DOHH2 (cell line): ENCODE measurements at regions not wholly inside any gene's neighbourhood (a gene's known extent, or its start where the extent isn't known, plus 50 kb on each side); places are given as distances from the start of the nearest gene placed in this dataset.

Experiments
- H3F3A ChIP-seq: fragments of 200-600 bp; sonication (generic), shearing (Covaris generic); 2 replicates; pipeline ENCODE4 v1.6.0; 2016; ENCODE audit warnings: antibody characterized with exemption, mild to moderate bottlenecking; ENCODE audit not compliant: control insufficient read depth, insufficient read depth
- H3K27ac ChIP-seq: fragments of 200-600 bp; sonication (generic); 2 replicates; pipeline ENCODE4 v1.5.1; 2014; ENCODE audit warnings: low read depth, mild to moderate bottlenecking, low read length, moderate library complexity
- H3K27me3 ChIP-seq: fragments of 200-600 bp; sonication (generic); 2 replicates; pipeline ENCODE4 v1.6.1; 2014; ENCODE audit warnings: mild to moderate bottlenecking, low read length, mixed read lengths; ENCODE audit not compliant: control insufficient read depth
- H3K36me3 ChIP-seq: fragments of 200-600 bp; sonication (generic); 2 replicates; pipeline ENCODE4 v1.6.1; 2014; ENCODE audit warnings: mild to moderate bottlenecking, low read length, moderate library complexity, mixed read lengths; ENCODE audit not compliant: control insufficient read depth
- H3K4me1 ChIP-seq: fragments of 200-600 bp; sonication (generic); 2 replicates; pipeline ENCODE4 v1.6.1; 2014; ENCODE audit warnings: mild to moderate bottlenecking, low read length, mixed read lengths; ENCODE audit not compliant: control insufficient read depth
- H3K4me2 ChIP-seq: fragments of 200-600 bp; sonication (generic); 2 replicates; pipeline ENCODE4 v1.6.0; 2014; ENCODE audit warnings: mild to moderate bottlenecking, low read length, moderate library complexity
- H3K4me3 ChIP-seq: fragments of 200-600 bp; sonication (generic); 2 replicates; pipeline ENCODE4 v1.5.1; 2014; ENCODE audit warnings: mild to moderate bottlenecking, low read length, mixed read lengths
- H3K79me2 ChIP-seq: fragments of 200-600 bp; sonication (generic); 2 replicates; pipeline ENCODE4 v1.6.1; 2014; ENCODE audit warnings: mild to moderate bottlenecking, low read length, mixed read lengths; ENCODE audit not compliant: control insufficient read depth
- H3K9me2 ChIP-seq: fragments of 200-600 bp; sonication (generic); replicated peaks from 2 replicates; pipeline ENCODE4 v1.6.1; 2014; ENCODE audit warnings: mild to moderate bottlenecking, low read length, mixed read lengths; ENCODE audit not compliant: control insufficient read depth
- H3K9me3 ChIP-seq: fragments of 200-600 bp; sonication (generic); 2 replicates; pipeline ENCODE4 v1.6.1; 2014; ENCODE audit warnings: antibody characterized with exemption, low read length, mixed read lengths; ENCODE audit not compliant: control insufficient read depth, insufficient read depth
- H4K20me1 ChIP-seq: fragments of 200-600 bp; sonication (generic); 2 replicates; pipeline ENCODE4 v1.6.0; 2014; ENCODE audit warnings: low read depth, mild to moderate bottlenecking, antibody characterized with exemption, low read length, moderate library complexity; ENCODE audit not compliant: control insufficient read depth, insufficient read depth
- EZH2phosphoT487 ChIP-seq: fragments of 200-600 bp; sonication (generic); IDR thresholded peaks from 2 replicates; pipeline ENCODE4 v1.6.1; 2017; ENCODE audit warnings: borderline replicate concordance, mild to moderate bottlenecking, antibody characterized with exemption, low read length, moderate library complexity, mixed read lengths
- TF ChIP-seq, protein P1 (sequence below): fragments of 200-600 bp; sonication (generic); IDR thresholded peaks from one replicate; pipeline ENCODE4 v1.5.1; 2014; ENCODE audit warnings: antibody characterized with exemption, mild to moderate bottlenecking, low read depth, low read length; ENCODE audit not compliant: poor library complexity, severe bottlenecking

DNA sequence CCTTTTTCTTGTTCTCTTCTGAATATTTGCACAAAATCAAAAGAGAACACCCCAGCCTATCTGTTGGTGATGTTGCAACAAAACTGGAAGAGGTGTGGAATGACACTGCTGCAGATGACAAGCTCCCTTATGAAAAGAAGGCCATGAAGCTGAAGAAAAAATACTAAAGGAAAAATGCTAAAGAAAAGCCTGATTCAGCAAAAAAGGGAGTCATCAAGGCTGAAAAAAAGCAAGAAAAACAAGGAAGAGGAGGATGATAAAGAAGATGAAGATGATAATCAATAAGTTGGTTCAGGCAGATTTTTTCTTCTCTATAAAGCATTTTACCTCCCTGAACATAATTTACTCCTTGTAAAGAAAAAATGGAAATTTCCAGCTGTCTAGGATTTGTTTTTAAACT is 1538.8 kb downstream of the RPA4 start:
- H3F3A ChIP-seq: no peaks in the 10 kb centered on the region
- H3K27me3 ChIP-seq: no peaks in the 10 kb centered on the region
- H3K9me3 ChIP-seq: no peaks in the 10 kb centered on the region
- H3K4me2 ChIP-seq: no peak overlapping the region
- no peaks in the 10 kb centered on the region for H3K9me2 ChIP-seq
- no peaks in the 10 kb centered on the region for H4K20me1 ChIP-seq
- TF ChIP-seq, protein P1, sequence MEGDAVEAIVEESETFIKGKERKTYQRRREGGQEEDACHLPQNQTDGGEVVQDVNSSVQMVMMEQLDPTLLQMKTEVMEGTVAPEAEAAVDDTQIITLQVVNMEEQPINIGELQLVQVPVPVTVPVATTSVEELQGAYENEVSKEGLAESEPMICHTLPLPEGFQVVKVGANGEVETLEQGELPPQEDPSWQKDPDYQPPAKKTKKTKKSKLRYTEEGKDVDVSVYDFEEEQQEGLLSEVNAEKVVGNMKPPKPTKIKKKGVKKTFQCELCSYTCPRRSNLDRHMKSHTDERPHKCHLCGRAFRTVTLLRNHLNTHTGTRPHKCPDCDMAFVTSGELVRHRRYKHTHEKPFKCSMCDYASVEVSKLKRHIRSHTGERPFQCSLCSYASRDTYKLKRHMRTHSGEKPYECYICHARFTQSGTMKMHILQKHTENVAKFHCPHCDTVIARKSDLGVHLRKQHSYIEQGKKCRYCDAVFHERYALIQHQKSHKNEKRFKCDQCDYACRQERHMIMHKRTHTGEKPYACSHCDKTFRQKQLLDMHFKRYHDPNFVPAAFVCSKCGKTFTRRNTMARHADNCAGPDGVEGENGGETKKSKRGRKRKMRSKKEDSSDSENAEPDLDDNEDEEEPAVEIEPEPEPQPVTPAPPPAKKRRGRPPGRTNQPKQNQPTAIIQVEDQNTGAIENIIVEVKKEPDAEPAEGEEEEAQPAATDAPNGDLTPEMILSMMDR: no peak
- no peak for TF ChIP-seq EZH2phosphoT487
- no peaks in the 10 kb centered on the region for H3K36me3 ChIP-seq
- H3K4me1 ChIP-seq: no peaks in the 10 kb centered on the region
- H3K27ac ChIP-seq: no peak overlapping the region
- H3K4me3 ChIP-seq: no peak overlapping the region
- H3K79me2 ChIP-seq: no peaks in the 10 kb centered on the region

- H3K9me3 ChIP-seq: no peaks in the 10 kb centered on the region
- no peaks in the 10 kb centered on the region for H3K27me3 ChIP-seq
- no peaks in the 10 kb centered on the region for H3F3A ChIP-seq
- H3K27ac ChIP-seq: no peak overlapping the region
- no peak overlapping the region for H3K4me2 ChIP-seq
- H3K79me2 ChIP-seq: no peaks in the 10 kb centered on the region
- no peak for TF ChIP-seq EZH2phosphoT487
- TF ChIP-seq, protein P1: no peak
- H3K4me1 ChIP-seq: no peaks in the 10 kb centered on the region
- H3K9me2 ChIP-seq: no peaks in the 10 kb centered on the region
- no peaks in the 10 kb centered on the region for H4K20me1 ChIP-seq
- no peaks in the 10 kb centered on the region for H3K36me3 ChIP-seq
- no peak overlapping the region for H3K4me3 ChIP-seq
Observed at GRCh38 chrX:98432413-98432812, 1548.7 kb downstream of the RPA4 start.

- H3F3A ChIP-seq: no peaks in the 10 kb centered on the region
- H3K9me2 ChIP-seq: no peaks in the 10 kb centered on the region
- no peaks in the 10 kb centered on the region for H3K9me3 ChIP-seq
- H4K20me1 ChIP-seq: no peaks in the 10 kb centered on the region
- H3K36me3 ChIP-seq: no peaks in the 10 kb centered on the region
- H3K79me2 ChIP-seq: no peaks in the 10 kb centered on the region
- H3K27ac ChIP-seq: no peak overlapping the region
- no peaks in the 10 kb centered on the region for H3K27me3 ChIP-seq
- no peaks in the 10 kb centered on the region for H3K4me1 ChIP-seq
- H3K4me3 ChIP-seq: no peak overlapping the region
- TF ChIP-seq EZH2phosphoT487: no peak
- TF ChIP-seq, protein P1: no peak
- H3K4me2 ChIP-seq: no peak overlapping the region
Observed at GRCh38 chrX:98448524-98448923, 1564.8 kb downstream of the RPA4 start.

DNA sequence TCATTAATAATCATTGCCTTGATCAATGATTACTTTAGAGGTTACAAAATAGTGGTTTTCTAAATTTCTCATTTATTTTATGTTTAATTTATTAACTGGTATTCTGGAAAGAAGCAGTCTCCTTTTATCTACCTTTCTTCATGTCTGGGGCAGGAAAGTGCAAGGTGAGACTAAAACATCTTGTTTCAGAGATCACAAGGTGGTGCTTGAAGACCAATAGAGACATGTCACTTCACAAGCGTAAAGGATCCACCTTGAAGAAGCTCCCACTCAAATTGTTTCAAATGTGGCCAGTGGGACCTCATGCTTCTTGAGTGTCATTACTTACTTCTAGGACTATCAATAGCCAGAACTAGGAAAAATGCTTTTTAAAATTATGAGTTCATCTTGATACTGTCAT is 1568.7 kb downstream of the RPA4 start:
- TF ChIP-seq, protein P1: no peak
- Histone ChIP-seq H3K79me2 (no peaks in the 10 kb centered on the region), H3K4me3 (no peak overlapping the region), H3K4me1 (no peaks in the 10 kb centered on the region), H3F3A (no peaks in the 10 kb centered on the region), H3K36me3 (no peaks in the 10 kb centered on the region), H3K27ac (no peak overlapping the region), H3K27me3 (no peaks in the 10 kb centered on the region), H3K4me2 (no peak overlapping the region), H3K9me2 (no peaks in the 10 kb centered on the region), H4K20me1 (no peaks in the 10 kb centered on the region), H3K9me3 (no peaks in the 10 kb centered on the region)
